ENCODE measurements at regions not wholly inside any gene's neighbourhood (a gene's known extent, or its start where the extent isn't known, plus 50 kb on each side); places are given as distances from the start of the nearest gene placed in this dataset.

DNA sequence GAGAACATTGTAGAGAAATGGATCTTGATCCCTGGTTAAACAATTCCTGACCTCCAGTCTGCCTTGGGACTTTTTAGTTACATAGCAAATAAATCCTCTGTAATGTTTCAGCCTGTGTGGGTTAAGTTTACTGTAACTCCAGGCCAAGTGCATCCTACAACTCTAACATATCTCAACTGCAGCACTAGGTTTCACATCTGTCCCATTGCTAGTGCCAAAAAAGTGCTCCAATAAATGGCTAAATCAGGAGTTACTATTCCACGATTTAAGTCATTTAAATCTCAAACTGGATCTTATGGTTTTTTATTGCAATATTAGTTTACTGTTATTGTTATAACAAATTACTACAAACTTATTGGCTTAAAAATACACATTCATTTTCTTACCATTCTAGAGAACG, 479.6 kb downstream of the GPAM start:
- H3K27me3 Mint-ChIP-seq (ENCODE audit: low read depth) = no peaks in the 10 kb centered on the region
- no peaks in the 10 kb centered on the region for H3K36me3 Mint-ChIP-seq
- H3K9me3 Mint-ChIP-seq = peaks cover 4% of the 10 kb centered on the region; the same call in 1 of the 2 replicates
- ChIA-PET CTCF (no interaction called here), POLR2A (no interaction called here)
- H3K27ac Mint-ChIP-seq = no peak overlapping the region
- DNase-seq (ENCODE audit: low spot score) (no peak), ATAC-seq (no peak)
- H3K4me3 Mint-ChIP-seq = no peak overlapping the region
- no peak for TF ChIP-seq ETV6 (CRISPR knock-in tag; IDR thresholded peaks at IDR 0.05)
- no peak for TF ChIP-seq ATF1 (CRISPR knock-in tag; IDR thresholded peaks at IDR 0.05)
- TF ChIP-seq, protein P1, sequence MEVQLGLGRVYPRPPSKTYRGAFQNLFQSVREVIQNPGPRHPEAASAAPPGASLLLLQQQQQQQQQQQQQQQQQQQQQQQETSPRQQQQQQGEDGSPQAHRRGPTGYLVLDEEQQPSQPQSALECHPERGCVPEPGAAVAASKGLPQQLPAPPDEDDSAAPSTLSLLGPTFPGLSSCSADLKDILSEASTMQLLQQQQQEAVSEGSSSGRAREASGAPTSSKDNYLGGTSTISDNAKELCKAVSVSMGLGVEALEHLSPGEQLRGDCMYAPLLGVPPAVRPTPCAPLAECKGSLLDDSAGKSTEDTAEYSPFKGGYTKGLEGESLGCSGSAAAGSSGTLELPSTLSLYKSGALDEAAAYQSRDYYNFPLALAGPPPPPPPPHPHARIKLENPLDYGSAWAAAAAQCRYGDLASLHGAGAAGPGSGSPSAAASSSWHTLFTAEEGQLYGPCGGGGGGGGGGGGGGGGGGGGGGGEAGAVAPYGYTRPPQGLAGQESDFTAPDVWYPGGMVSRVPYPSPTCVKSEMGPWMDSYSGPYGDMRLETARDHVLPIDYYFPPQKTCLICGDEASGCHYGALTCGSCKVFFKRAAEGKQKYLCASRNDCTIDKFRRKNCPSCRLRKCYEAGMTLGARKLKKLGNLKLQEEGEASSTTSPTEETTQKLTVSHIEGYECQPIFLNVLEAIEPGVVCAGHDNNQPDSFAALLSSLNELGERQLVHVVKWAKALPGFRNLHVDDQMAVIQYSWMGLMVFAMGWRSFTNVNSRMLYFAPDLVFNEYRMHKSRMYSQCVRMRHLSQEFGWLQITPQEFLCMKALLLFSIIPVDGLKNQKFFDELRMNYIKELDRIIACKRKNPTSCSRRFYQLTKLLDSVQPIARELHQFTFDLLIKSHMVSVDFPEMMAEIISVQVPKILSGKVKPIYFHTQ (CRISPR knock-in tag; IDR thresholded peaks at IDR 0.05) = no peak
- TF ChIP-seq SP1 (CRISPR knock-in tag; conservative IDR thresholded peaks at IDR 0.05) = no peak
- TF ChIP-seq SMAD3 (CRISPR knock-in tag; IDR thresholded peaks at IDR 0.05; ENCODE audit: borderline replicate concordance) = no peak
- TF ChIP-seq, protein P2, sequence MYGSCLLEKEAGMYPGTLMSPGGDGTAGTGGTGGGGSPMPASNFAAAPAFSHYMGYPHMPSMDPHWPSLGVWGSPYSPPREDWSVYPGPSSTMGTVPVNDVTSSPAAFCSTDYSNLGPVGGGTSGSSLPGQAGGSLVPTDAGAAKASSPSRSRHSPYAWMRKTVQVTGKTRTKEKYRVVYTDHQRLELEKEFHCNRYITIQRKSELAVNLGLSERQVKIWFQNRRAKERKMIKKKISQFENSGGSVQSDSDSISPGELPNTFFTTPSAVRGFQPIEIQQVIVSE (CRISPR knock-in tag; IDR thresholded peaks at IDR 0.05; ENCODE audit: borderline replicate concordance) = no peak
- TF ChIP-seq MYBL2 (CRISPR knock-in tag; IDR thresholded peaks at IDR 0.05) = no peak
- TF ChIP-seq, protein P3, sequence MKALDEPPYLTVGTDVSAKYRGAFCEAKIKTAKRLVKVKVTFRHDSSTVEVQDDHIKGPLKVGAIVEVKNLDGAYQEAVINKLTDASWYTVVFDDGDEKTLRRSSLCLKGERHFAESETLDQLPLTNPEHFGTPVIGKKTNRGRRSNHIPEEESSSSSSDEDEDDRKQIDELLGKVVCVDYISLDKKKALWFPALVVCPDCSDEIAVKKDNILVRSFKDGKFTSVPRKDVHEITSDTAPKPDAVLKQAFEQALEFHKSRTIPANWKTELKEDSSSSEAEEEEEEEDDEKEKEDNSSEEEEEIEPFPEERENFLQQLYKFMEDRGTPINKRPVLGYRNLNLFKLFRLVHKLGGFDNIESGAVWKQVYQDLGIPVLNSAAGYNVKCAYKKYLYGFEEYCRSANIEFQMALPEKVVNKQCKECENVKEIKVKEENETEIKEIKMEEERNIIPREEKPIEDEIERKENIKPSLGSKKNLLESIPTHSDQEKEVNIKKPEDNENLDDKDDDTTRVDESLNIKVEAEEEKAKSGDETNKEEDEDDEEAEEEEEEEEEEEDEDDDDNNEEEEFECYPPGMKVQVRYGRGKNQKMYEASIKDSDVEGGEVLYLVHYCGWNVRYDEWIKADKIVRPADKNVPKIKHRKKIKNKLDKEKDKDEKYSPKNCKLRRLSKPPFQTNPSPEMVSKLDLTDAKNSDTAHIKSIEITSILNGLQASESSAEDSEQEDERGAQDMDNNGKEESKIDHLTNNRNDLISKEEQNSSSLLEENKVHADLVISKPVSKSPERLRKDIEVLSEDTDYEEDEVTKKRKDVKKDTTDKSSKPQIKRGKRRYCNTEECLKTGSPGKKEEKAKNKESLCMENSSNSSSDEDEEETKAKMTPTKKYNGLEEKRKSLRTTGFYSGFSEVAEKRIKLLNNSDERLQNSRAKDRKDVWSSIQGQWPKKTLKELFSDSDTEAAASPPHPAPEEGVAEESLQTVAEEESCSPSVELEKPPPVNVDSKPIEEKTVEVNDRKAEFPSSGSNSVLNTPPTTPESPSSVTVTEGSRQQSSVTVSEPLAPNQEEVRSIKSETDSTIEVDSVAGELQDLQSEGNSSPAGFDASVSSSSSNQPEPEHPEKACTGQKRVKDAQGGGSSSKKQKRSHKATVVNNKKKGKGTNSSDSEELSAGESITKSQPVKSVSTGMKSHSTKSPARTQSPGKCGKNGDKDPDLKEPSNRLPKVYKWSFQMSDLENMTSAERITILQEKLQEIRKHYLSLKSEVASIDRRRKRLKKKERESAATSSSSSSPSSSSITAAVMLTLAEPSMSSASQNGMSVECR (CRISPR knock-in tag; IDR thresholded peaks at IDR 0.05; ENCODE audit: borderline replicate concordance) = no peak
- TF ChIP-seq KAT7 (CRISPR knock-in tag; IDR thresholded peaks at IDR 0.05; ENCODE audit: borderline replicate concordance) = no peak
- no peak for TF ChIP-seq CREM (CRISPR knock-in tag; IDR thresholded peaks at IDR 0.05)
- TF ChIP-seq, protein P4, sequence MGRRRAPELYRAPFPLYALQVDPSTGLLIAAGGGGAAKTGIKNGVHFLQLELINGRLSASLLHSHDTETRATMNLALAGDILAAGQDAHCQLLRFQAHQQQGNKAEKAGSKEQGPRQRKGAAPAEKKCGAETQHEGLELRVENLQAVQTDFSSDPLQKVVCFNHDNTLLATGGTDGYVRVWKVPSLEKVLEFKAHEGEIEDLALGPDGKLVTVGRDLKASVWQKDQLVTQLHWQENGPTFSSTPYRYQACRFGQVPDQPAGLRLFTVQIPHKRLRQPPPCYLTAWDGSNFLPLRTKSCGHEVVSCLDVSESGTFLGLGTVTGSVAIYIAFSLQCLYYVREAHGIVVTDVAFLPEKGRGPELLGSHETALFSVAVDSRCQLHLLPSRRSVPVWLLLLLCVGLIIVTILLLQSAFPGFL (CRISPR knock-in tag; IDR thresholded peaks at IDR 0.05; ENCODE audit: borderline replicate concordance) = no peak
- H3K4me1 Mint-ChIP-seq = no peaks in the 10 kb centered on the region

DNA sequence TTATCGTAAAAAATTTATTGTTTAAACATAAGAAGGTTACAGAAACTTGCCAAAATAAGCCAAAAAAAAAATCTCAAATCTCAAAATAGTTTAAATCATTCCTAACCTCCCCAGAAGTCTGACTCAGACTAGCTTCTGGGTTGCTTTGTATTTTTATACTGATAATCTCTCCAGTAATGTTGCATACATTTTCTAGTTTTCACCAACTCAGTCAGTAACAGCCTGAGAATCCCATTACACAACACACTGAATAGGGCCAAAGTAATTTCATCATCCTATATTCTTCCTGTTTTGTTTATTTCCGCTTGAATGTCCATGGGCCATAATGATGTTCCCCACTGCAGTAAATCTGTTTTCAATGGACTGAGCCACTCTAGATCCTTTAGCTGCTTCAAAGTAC, 478.5 kb downstream of the GPAM start:
- CTCF ChIA-PET = no interaction called here
- Mint-ChIP-seq H3K4me1 (no peaks in the 10 kb centered on the region), H3K27ac (no peak overlapping the region), H3K36me3 (no peaks in the 10 kb centered on the region), H3K4me3 (no peak overlapping the region), H3K9me3 (peaks cover 4% of the 10 kb centered on the region; the same call in 1 of the 2 replicates), H3K27me3 (ENCODE audit: low read depth) (no peaks in the 10 kb centered on the region)
- ATAC-seq (no peak), DNase-seq (ENCODE audit: low spot score) (no peak)
- POLR2A ChIA-PET = no interaction called here
- TF ChIP-seq, protein P5, sequence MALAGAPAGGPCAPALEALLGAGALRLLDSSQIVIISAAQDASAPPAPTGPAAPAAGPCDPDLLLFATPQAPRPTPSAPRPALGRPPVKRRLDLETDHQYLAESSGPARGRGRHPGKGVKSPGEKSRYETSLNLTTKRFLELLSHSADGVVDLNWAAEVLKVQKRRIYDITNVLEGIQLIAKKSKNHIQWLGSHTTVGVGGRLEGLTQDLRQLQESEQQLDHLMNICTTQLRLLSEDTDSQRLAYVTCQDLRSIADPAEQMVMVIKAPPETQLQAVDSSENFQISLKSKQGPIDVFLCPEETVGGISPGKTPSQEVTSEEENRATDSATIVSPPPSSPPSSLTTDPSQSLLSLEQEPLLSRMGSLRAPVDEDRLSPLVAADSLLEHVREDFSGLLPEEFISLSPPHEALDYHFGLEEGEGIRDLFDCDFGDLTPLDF (CRISPR knock-in tag; IDR thresholded peaks at IDR 0.05) = no peak
- TF ChIP-seq NFATC4 (CRISPR knock-in tag; IDR thresholded peaks at IDR 0.05) = no peak
- TF ChIP-seq, protein P6, sequence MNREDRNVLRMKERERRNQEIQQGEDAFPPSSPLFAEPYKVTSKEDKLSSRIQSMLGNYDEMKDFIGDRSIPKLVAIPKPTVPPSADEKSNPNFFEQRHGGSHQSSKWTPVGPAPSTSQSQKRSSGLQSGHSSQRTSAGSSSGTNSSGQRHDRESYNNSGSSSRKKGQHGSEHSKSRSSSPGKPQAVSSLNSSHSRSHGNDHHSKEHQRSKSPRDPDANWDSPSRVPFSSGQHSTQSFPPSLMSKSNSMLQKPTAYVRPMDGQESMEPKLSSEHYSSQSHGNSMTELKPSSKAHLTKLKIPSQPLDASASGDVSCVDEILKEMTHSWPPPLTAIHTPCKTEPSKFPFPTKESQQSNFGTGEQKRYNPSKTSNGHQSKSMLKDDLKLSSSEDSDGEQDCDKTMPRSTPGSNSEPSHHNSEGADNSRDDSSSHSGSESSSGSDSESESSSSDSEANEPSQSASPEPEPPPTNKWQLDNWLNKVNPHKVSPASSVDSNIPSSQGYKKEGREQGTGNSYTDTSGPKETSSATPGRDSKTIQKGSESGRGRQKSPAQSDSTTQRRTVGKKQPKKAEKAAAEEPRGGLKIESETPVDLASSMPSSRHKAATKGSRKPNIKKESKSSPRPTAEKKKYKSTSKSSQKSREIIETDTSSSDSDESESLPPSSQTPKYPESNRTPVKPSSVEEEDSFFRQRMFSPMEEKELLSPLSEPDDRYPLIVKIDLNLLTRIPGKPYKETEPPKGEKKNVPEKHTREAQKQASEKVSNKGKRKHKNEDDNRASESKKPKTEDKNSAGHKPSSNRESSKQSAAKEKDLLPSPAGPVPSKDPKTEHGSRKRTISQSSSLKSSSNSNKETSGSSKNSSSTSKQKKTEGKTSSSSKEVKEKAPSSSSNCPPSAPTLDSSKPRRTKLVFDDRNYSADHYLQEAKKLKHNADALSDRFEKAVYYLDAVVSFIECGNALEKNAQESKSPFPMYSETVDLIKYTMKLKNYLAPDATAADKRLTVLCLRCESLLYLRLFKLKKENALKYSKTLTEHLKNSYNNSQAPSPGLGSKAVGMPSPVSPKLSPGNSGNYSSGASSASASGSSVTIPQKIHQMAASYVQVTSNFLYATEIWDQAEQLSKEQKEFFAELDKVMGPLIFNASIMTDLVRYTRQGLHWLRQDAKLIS (CRISPR knock-in tag; IDR thresholded peaks at IDR 0.05; ENCODE audit: borderline replicate concordance) = no peak
- TF ChIP-seq TCF7 (CRISPR knock-in tag; IDR thresholded peaks at IDR 0.05; ENCODE audit: low read depth) = no peak
- TF ChIP-seq, protein P3 (CRISPR knock-in tag; IDR thresholded peaks at IDR 0.05; ENCODE audit: borderline replicate concordance) = no peak
- no peak for TF ChIP-seq ZNF263 (CRISPR knock-in tag; IDR thresholded peaks at IDR 0.05; ENCODE audit: low read depth)

Data from WTC11 (cell line).